K562 (cell line): ENCODE measurements at regions not wholly inside any gene's neighbourhood (a gene's known extent, or its start where the extent isn't known, plus 50 kb on each side); places are given as distances from the start of the nearest gene placed in this dataset.

Experiments used
- ATAC-seq: fragments of 200-7000 bp; cut with Tn5 transposase; 3 replicates; pipeline ENCODE4 v1.9.1; 2020; ENCODE audit warnings: moderate library complexity
- BruUV-seq: library from RNA; stranded (reverse); fragments of 400-500 nt; replicated peaks from 2 replicates; lab custom pipeline; 2021; lab: Mats Ljungman, UMichigan
- CTCF ChIA-PET: fragments of 300-600 bp; formaldehyde crosslinking; extraction: SDS; loops from one replicate; lab custom pipeline; 2021; ENCODE audit warnings: low intra/inter-chr PET ratio; lab: Yijun Ruan, JAX
- POLR2A ChIA-PET: fragments of 300-600, 350-650 bp; sonication (Branson Sonifier 250); formaldehyde crosslinking; extraction: SDS; loops from one replicate; lab custom pipeline; 2021; ENCODE audit warnings: antibody characterized with exemption, inconsistent platforms; lab: Yijun Ruan, JAX
- DNase-seq, 4 experiments: peaks; one replicate each; pipeline versions ENCODE4 v3.0.0 to v3.0.0-alpha.2; 2011 to 2018; ENCODE audit warnings: low spot score in 3 of 4, mixed read lengths in 3 of 4; ENCODE audit errors: extremely low read depth in 1 of 4
- FAIRE-seq: peaks from 2 replicates; lab custom pipeline; 2011; peaks lifted over from hg19 to GRCh38; lab: Jason Lieb, UNC
- H2AFZ ChIP-seq: 2 replicates; pipeline ENCODE4 v1.6.0; 2011; ENCODE audit warnings: low read depth, low read length, control low read depth, inconsistent platforms
- H3K27ac ChIP-seq: fragments of 200-600 bp; 3 replicates; pipeline ENCODE4 v1.8.0; 2011; ENCODE audit warnings: low read depth, mild to moderate bottlenecking, control low read depth, inconsistent platforms, low read length, moderate library complexity, mixed read lengths; ENCODE audit errors: extremely low read depth
- H3K27me3 ChIP-seq, 2 experiments: fragments of 300-600 bp in 1 of 2; 2 replicates in 1 of 2; 3 replicates in 1 of 2; pipeline versions ENCODE4 v1.6.0 to v1.8.0; 2011; ENCODE audit warnings: inconsistent platforms in 2 of 2, low read length in 2 of 2, mild to moderate bottlenecking in 1 of 2, mixed read lengths in 1 of 2, moderate library complexity in 1 of 2; ENCODE audit not compliant: control insufficient read depth in 2 of 2, insufficient read depth in 2 of 2
- H3K36me3 ChIP-seq: fragments of 300-600 bp; 3 replicates; pipeline ENCODE4 v1.8.0; 2011; ENCODE audit warnings: mild to moderate bottlenecking, low read length, inconsistent platforms; ENCODE audit not compliant: control insufficient read depth, insufficient read depth
- H3K4me1 ChIP-seq, 2 experiments: fragments of 200-600 bp in 1 of 2; replicated peaks in 1 of 2; 2 replicates in 1 of 2; 3 replicates in 1 of 2; pipeline versions ENCODE4 v1.5.1 to v1.8.0; 2011; ENCODE audit warnings: inconsistent platforms in 2 of 2, low read length in 2 of 2, mild to moderate bottlenecking in 1 of 2, mixed read lengths in 1 of 2, moderate library complexity in 1 of 2; ENCODE audit not compliant: control insufficient read depth in 2 of 2, insufficient read depth in 2 of 2
- H3K4me2 ChIP-seq: 2 replicates; pipeline ENCODE4 v1.6.1; 2011; ENCODE audit warnings: low read length, control low read depth, inconsistent platforms, mixed read lengths; ENCODE audit not compliant: insufficient read depth
- H3K4me3 ChIP-seq: fragments of 200-600 bp; sonication (generic), shearing (Covaris generic); 2 replicates; pipeline ENCODE4 v1.5.1; 2016; ENCODE audit warnings: control low read depth, inconsistent platforms
- H3K79me2 ChIP-seq: fragments of 200-600 bp; 3 replicates; pipeline ENCODE4 v1.8.0; 2011; ENCODE audit warnings: low read length, inconsistent platforms; ENCODE audit not compliant: control insufficient read depth, insufficient read depth
- H3K9ac ChIP-seq, 2 experiments: 2 replicates each; pipeline versions ENCODE4 v1.6.0 to v1.6.1; 2011; ENCODE audit warnings: low read depth in 2 of 2, low read length in 2 of 2, control low read depth in 1 of 2, inconsistent platforms in 1 of 2, mild to moderate bottlenecking in 1 of 2, mixed read lengths in 1 of 2; ENCODE audit not compliant: insufficient read depth in 1 of 2
- H3K9me1 ChIP-seq: one replicate; pipeline ENCODE4 v1.6.0; 2011; ENCODE audit warnings: inconsistent platforms, mild to moderate bottlenecking, low read length, moderate library complexity; ENCODE audit not compliant: control insufficient read depth, insufficient read depth
- H3K9me3 ChIP-seq: replicated peaks from 2 replicates; pipeline ENCODE4 v1.5.1; 2011; ENCODE audit warnings: low read depth, low read length, inconsistent platforms; ENCODE audit not compliant: control insufficient read depth, insufficient read depth
- H4K20me1 ChIP-seq: replicated peaks from 2 replicates; pipeline ENCODE4 v1.6.1; 2011; ENCODE audit warnings: low read length, inconsistent platforms, mixed read lengths; ENCODE audit not compliant: control insufficient read depth, insufficient read depth
- CBFA2T2 ChIP-seq: fragments of 450-650 bp; conservative IDR thresholded peaks from 2 replicates; pipeline ENCODE4 v1.6.1; 2017; ENCODE audit warnings: mild to moderate bottlenecking
- CBX5 ChIP-seq: IDR thresholded peaks from 2 replicates; pipeline ENCODE4 v1.6.1; 2014; ENCODE audit warnings: low read depth, borderline replicate concordance
- DIDO1 ChIP-seq: fragments of 450-650 bp; IDR thresholded peaks from 2 replicates; pipeline ENCODE4 v1.6.1; 2016; ENCODE audit warnings: low read depth, missing biosample characterization, missing genetic modification characterization
- ERF ChIP-seq: fragments of 450-650 bp; formaldehyde crosslinking; IDR thresholded peaks from 2 replicates; pipeline ENCODE4 v1.4.0; 2020; ENCODE audit warnings: mild to moderate bottlenecking, mixed read lengths
- ETV6 ChIP-seq, 3 experiments: fragments of 150-350 bp in 1 of 3; sonication (generic) in 1 of 3; formaldehyde crosslinking in 1 of 3; IDR thresholded peaks; 2 replicates each; pipeline versions ENCODE4 v1.6.1 to v1.8.0; 2014 to 2022; ENCODE audit warnings: borderline replicate concordance in 2 of 3, low read depth in 2 of 3, antibody characterized with exemption in 1 of 3, low read length in 1 of 3, mild to moderate bottlenecking in 1 of 3, missing genetic modification reagents in 1 of 3
- EZH2 ChIP-seq: IDR thresholded peaks from 2 replicates; pipeline ENCODE4 v1.6.1; 2012; ENCODE audit warnings: low read depth, mild to moderate bottlenecking, inconsistent platforms, low read length, borderline replicate concordance
- GABPB2 ChIP-seq: fragments of 250-450 bp; sonication (Bioruptor Pico); conservative IDR thresholded peaks from 2 replicates; pipeline ENCODE4 v1.5.1; 2021; ENCODE audit warnings: mild to moderate bottlenecking
- HDAC2 ChIP-seq: fragments of 450-650 bp; IDR thresholded peaks from 2 replicates; pipeline ENCODE4 v1.6.1; 2016; ENCODE audit warnings: mild to moderate bottlenecking
- HEY1 ChIP-seq: fragments of 250-450 bp; sonication (Bioruptor Pico); IDR thresholded peaks from 2 replicates; pipeline ENCODE4 v1.5.0; 2020; ENCODE audit warnings: mild to moderate bottlenecking, moderate library complexity, borderline replicate concordance
- HNRNPH1 ChIP-seq: fragments of 200-400 bp; formaldehyde crosslinking; optimal IDR thresholded peaks from 2 replicates; pipeline ENCODE3; 2017; ENCODE audit warnings: low read depth, mild to moderate bottlenecking, low read length, moderate library complexity
- NFE2 ChIP-seq: IDR thresholded peaks from 2 replicates; pipeline ENCODE4 v1.6.1; 2014; ENCODE audit warnings: antibody characterized with exemption, low read depth
- RAD21 ChIP-seq, 2 experiments: fragments of 250-450 bp in 1 of 2; fragments of 450-650 bp in 1 of 2; sonication (Bioruptor Pico) in 1 of 2; formaldehyde crosslinking in 1 of 2; IDR thresholded peaks in 1 of 2; conservative IDR thresholded peaks in 1 of 2; 2 replicates each; pipeline versions ENCODE4 v1.4.0 to v1.8.0; 2020 to 2022; ENCODE audit warnings: mild to moderate bottlenecking in 2 of 2, moderate library complexity in 1 of 2
- ZBTB7A ChIP-seq: IDR thresholded peaks from 2 replicates; pipeline ENCODE4 v1.6.1; 2011; ENCODE audit warnings: low read depth, mild to moderate bottlenecking, low read length, moderate library complexity, borderline replicate concordance; ENCODE audit not compliant: control insufficient read depth
- WGBS: fragments of 100-300 bp; shearing (Covaris generic); methylation state at CpG from one replicate; pipeline ENCODE4 v1.1.6; 2016; ENCODE audit warnings: low coverage, mixed read lengths; ENCODE audit not compliant: insufficient coverage; ENCODE audit errors: missing lambda C conversion rate; 5-methylcytosine and 5-hydroxymethylcytosine counted together
- in situ Hi-C: fragments of 300-500 bp; cut with MboI; formaldehyde crosslinking; loops from 4 replicates; pipeline ENCODE4 v1.15.0; 2018; ENCODE audit warnings: inconsistent platforms, mixed read lengths
- intact Hi-C: fragments of 100-400 bp; cut with micrococcal nuclease; formaldehyde crosslinking; loops from 2 replicates; pipeline ENCODE4 v1.14.2; 2022
- TF ChIP-seq, protein P1 (sequence below): sonication (generic); formaldehyde crosslinking; IDR thresholded peaks from 2 replicates; pipeline ENCODE4 v1.8.0; 2022; ENCODE audit warnings: mild to moderate bottlenecking, missing genetic modification reagents
- TF ChIP-seq, protein P2 (sequence below): fragments of 450-650 bp; IDR thresholded peaks from 2 replicates; pipeline ENCODE4 v1.6.1; 2016; ENCODE audit warnings: antibody characterized with exemption
- TF ChIP-seq, protein P3 (sequence below): fragments of 250-450 bp; sonication (Bioruptor Pico); IDR thresholded peaks from 2 replicates; pipeline ENCODE4 v1.8.0; 2021; ENCODE audit warnings: moderate library complexity, mild to moderate bottlenecking, inconsistent platforms

DNA sequence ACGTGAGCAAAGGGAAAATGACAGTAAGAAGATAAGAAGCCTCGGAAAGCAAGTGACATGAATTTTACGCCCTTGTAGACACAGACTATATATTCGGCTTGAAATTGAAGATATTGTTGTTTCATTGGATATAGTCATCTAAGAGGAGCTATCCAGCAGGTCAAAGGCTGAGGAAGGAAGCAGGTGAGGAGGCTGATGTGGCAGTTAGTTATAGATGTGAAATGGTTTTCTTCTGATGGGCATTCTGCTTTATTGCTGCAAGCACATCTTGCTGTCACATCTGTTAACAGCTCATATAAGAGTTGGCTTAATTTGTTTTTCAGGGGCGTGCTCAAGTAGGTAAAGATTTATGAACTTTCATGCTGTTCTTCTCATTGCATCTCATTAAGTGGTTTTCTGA, 146.1 kb downstream of the KLF5 start:
- in situ Hi-C loops: no loop called here
- H3K4me2 ChIP-seq: no peak overlapping the region
- POLR2A ChIA-PET: no interaction called here
- no peak for TF ChIP-seq DIDO1
- no peak for TF ChIP-seq HNRNPH1
- no peak for TF ChIP-seq ETV6 (IDR thresholded peaks at IDR 0.05; ENCODE audit: borderline replicate concordance in 1 of 2, low read depth in 2 of 2, low read length in 1 of 2)
- TF ChIP-seq ETV6 (CRISPR knock-in tag; IDR thresholded peaks at IDR 0.05; ENCODE audit: borderline replicate concordance): no peak
- no peak for TF ChIP-seq EZH2
- TF ChIP-seq, protein P1, sequence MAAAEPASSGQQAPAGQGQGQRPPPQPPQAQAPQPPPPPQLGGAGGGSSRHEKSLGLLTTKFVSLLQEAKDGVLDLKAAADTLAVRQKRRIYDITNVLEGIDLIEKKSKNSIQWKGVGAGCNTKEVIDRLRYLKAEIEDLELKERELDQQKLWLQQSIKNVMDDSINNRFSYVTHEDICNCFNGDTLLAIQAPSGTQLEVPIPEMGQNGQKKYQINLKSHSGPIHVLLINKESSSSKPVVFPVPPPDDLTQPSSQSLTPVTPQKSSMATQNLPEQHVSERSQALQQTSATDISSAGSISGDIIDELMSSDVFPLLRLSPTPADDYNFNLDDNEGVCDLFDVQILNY (CRISPR knock-in tag): no peak
- TF ChIP-seq RAD21 (CRISPR knock-in tag; conservative IDR thresholded peaks at IDR 0.05 in 1 of 2, IDR thresholded peaks at IDR 0.05 in 1 of 2): no peak
- TF ChIP-seq NFE2: no peak
- TF ChIP-seq, protein P2, sequence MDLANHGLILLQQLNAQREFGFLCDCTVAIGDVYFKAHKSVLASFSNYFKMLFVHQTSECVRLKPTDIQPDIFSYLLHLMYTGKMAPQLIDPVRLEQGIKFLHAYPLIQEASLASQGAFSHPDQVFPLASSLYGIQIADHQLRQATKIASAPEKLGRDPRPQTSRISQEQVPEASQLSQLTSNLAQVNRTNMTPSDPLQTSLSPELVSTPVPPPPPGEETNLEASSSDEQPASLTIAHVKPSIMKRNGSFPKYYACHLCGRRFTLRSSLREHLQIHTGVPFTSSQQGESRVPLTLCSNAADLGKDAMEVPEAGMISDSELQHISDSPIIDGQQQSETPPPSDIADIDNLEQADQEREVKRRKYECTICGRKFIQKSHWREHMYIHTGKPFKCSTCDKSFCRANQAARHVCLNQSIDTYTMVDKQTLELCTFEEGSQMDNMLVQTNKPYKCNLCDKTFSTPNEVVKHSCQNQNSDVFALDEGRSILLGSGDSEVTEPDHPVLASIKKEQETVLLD: no peak
- TF ChIP-seq HDAC2: no peak
- TF ChIP-seq ERF: no peak
- no peak for TF ChIP-seq HEY1 (CRISPR knock-in tag)
- no peak for TF ChIP-seq GABPB2 (CRISPR knock-in tag)
- TF ChIP-seq, protein P3, sequence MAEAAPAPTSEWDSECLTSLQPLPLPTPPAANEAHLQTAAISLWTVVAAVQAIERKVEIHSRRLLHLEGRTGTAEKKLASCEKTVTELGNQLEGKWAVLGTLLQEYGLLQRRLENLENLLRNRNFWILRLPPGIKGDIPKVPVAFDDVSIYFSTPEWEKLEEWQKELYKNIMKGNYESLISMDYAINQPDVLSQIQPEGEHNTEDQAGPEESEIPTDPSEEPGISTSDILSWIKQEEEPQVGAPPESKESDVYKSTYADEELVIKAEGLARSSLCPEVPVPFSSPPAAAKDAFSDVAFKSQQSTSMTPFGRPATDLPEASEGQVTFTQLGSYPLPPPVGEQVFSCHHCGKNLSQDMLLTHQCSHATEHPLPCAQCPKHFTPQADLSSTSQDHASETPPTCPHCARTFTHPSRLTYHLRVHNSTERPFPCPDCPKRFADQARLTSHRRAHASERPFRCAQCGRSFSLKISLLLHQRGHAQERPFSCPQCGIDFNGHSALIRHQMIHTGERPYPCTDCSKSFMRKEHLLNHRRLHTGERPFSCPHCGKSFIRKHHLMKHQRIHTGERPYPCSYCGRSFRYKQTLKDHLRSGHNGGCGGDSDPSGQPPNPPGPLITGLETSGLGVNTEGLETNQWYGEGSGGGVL: no peak
- TF ChIP-seq CBFA2T2: no peak
- TF ChIP-seq CBX5: no peak
- TF ChIP-seq ZBTB7A: no peak
- TF ChIP-seq, all 486 proteins: peak for 0
- Histone ChIP-seq H3K27me3 (no peaks in the 10 kb centered on the region), H3K27ac (no peak overlapping the region), H2AFZ (no peak overlapping the region), H3K4me1 (no peaks in the 10 kb centered on the region), H3K9me1 (no peaks in the 10 kb centered on the region), H3K79me2 (no peaks in the 10 kb centered on the region), H3K9ac (no peak overlapping the region), H4K20me1 (no peaks in the 10 kb centered on the region), H3K36me3 (no peaks in the 10 kb centered on the region), H3K9me3 (no peaks in the 10 kb centered on the region), H3K4me3 (no peak overlapping the region)
- intact Hi-C loops: no loop called here
- BruUV-seq: no TSS peak
- DNase-seq (no peak), ATAC-seq (no peak), FAIRE-seq (no peak)
- CTCF ChIA-PET: no interaction called here
- WGBS: 4% methylated on average over 5 of the region's 5 CpGs
